ENCODE measurements at regions not wholly inside any gene's neighbourhood (a gene's known extent, or its start where the extent isn't known, plus 50 kb on each side); places are given as distances from the start of the nearest gene placed in this dataset.

DNA sequence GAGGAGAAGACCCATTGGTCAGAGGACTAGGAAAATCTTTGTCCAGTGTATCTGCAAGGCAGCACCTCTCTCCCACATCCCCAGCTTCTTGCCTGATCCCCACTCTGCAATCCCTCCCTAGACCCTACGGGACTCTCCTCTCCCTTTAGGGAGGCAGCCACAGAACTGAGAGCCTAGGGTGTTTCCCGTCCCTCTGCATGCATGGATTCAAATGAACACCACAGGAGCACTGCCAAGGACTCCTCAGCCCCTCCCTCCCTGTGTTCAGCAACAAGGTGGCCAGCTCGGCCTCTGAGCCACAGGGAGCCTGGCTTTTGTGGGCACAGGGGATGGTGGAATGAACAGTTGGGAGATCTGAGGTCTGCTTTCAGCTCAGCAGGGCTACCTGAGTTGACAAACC is 117.1 kb downstream of the TXNL1 start:
- Histone ChIP-seq H4K8ac (ENCODE audit: low read depth in 2 of 2, low read length in 2 of 2) (no peak overlapping the region), H2BK5ac (ENCODE audit: low read depth, low read length, poor library complexity, severe bottlenecking) (no peak overlapping the region), H3K4me1 (ENCODE audit: control insufficient read depth, insufficient read depth, low read length) (peaks cover 4% of the 10 kb centered on the region; the same call in 1 of the 2 replicates), H3K9ac (ENCODE audit: low read depth, low read length) (no peak overlapping the region), H3K4me2 (ENCODE audit: low read depth, low read length) (no peak overlapping the region), H4K20me1 (ENCODE audit: insufficient read depth, low read length) (no peaks in the 10 kb centered on the region), H4K5ac (ENCODE audit: low read depth, low read length) (no peak overlapping the region), H3K4me3 (ENCODE audit: insufficient read depth, low read depth, low read length) (no peak overlapping the region), H2BK120ac (ENCODE audit: low read depth, low read length) (no peak overlapping the region), H2BK20ac (ENCODE audit: low read depth, low read length) (no peak overlapping the region), H3K4ac (ENCODE audit: low read depth, low read length) (no peak overlapping the region), H3K56ac (ENCODE audit: extremely low read depth, insufficient read depth, low read length) (no peak overlapping the region), H3K9me3 (ENCODE audit: control insufficient read depth, insufficient read depth, low read length) (no peaks in the 10 kb centered on the region), H3K27ac (ENCODE audit: insufficient read depth, low read length) (no peak overlapping the region), H2AK9ac (replicated peaks; ENCODE audit: low read depth, low read length, poor library complexity) (no peak overlapping the region), H2BK15ac (ENCODE audit: low read depth, low read length) (no peak overlapping the region), H2AK5ac (ENCODE audit: low read depth, low read length) (no peak overlapping the region), H3K14ac (replicated peaks; ENCODE audit: low read depth, low read length) (no peak overlapping the region), H3K18ac (ENCODE audit: low read depth, low read length) (no peak overlapping the region), H3K9me1 (ENCODE audit: insufficient read depth, low read length) (peaks cover 3% of the 10 kb centered on the region; the same call in 1 of the 2 replicates), H3K79me1 (ENCODE audit: low read depth in 1 of 2, low read length in 2 of 2) (no peaks in the 10 kb centered on the region), H4K91ac (ENCODE audit: insufficient read depth, low read depth, low read length) (no peak overlapping the region), H3K23ac (ENCODE audit: low read depth, low read length) (no peak overlapping the region), H3K27me3 (ENCODE audit: control insufficient read depth, insufficient read depth, low read length) (peaks cover 2% of the 10 kb centered on the region; the same call in 1 of the 2 replicates), H3K36me3 (ENCODE audit: control insufficient read depth, insufficient read depth, low read length) (no peaks in the 10 kb centered on the region), H2AFZ (replicated peaks; ENCODE audit: low read length, poor library complexity) (no peak overlapping the region)
- ATAC-seq (ENCODE audit: low read depth) (no peak), DNase-seq (no peak)
- POLR2A ChIA-PET (ENCODE audit: unreplicated experiment): no interaction called here
- no CpG with 5 or more reads among the region's 3 CpGs for WGBS, 2 experiments (ENCODE audit: extremely low coverage in 2 of 2, insufficient read length in 1 of 2)
- BruUV-seq (replicated peaks): no TSS peak
- no peak for TF ChIP-seq CHD1 (IDR thresholded peaks at IDR 0.05; ENCODE audit: low read depth, low read length)
- TF ChIP-seq POLR2A (IDR thresholded peaks at IDR 0.05; ENCODE audit: low read depth, low read length): no peak
- no peak for TF ChIP-seq MXI1 (IDR thresholded peaks at IDR 0.05; ENCODE audit: borderline replicate concordance, low read depth, low read length)
- intact Hi-C loops (cut with micrococcal nuclease) (no loop called here), in situ Hi-C loops (cut with MboI; ENCODE audit: low sequenced_read_pairs) (no loop called here), dilution Hi-C loops (cut with HindIII; ENCODE audit: low sequenced_read_pairs, unreplicated experiment) (no loop called here)
- CTCF ChIA-PET: no interaction called here

All from IMR-90 (cell line).